ENCODE measurements at regions not wholly inside any gene's neighbourhood (a gene's known extent, or its start where the extent isn't known, plus 50 kb on each side); places are given as distances from the start of the nearest gene placed in this dataset.

DNA sequence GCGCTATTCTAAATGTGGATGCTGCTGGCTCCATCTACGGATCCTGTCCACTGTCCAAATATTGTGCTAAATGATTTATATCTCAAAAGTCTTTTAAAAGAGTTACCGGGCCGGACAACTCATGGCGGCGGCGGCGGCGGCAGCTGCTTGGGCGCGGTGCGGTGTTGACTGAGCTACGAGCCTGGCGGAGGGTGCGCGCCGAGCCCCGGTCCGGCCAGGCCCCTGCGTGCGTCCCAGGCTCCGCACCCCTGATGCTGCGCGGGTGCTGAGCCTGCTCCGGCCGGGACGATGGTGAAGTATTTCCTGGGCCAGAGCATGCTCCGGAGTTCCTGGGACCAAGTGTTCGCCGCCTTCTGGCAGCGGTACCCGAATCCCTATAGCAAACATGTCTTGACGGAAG lies 303.4 kb downstream of the CENPW start:
- H3K27me3 ChIP-seq: no peaks in the 10 kb centered on the region
- H3K4me1 ChIP-seq: no peaks in the 10 kb centered on the region
- H3K27ac ChIP-seq: no peak overlapping the region
- DNase-seq: peak in 1 of 4 donors; percentile 63
- no peaks in the 10 kb centered on the region for H3K9me3 ChIP-seq
- no peaks in the 10 kb centered on the region for H3K36me3 ChIP-seq
- TF ChIP-seq, protein P1, sequence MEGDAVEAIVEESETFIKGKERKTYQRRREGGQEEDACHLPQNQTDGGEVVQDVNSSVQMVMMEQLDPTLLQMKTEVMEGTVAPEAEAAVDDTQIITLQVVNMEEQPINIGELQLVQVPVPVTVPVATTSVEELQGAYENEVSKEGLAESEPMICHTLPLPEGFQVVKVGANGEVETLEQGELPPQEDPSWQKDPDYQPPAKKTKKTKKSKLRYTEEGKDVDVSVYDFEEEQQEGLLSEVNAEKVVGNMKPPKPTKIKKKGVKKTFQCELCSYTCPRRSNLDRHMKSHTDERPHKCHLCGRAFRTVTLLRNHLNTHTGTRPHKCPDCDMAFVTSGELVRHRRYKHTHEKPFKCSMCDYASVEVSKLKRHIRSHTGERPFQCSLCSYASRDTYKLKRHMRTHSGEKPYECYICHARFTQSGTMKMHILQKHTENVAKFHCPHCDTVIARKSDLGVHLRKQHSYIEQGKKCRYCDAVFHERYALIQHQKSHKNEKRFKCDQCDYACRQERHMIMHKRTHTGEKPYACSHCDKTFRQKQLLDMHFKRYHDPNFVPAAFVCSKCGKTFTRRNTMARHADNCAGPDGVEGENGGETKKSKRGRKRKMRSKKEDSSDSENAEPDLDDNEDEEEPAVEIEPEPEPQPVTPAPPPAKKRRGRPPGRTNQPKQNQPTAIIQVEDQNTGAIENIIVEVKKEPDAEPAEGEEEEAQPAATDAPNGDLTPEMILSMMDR (IDR thresholded peaks at IDR 0.05): no peak
- no peak for ATAC-seq
- intact Hi-C loops (cut with DNase I): no loop called here
- no peak overlapping the region for H3K4me3 ChIP-seq

DNA sequence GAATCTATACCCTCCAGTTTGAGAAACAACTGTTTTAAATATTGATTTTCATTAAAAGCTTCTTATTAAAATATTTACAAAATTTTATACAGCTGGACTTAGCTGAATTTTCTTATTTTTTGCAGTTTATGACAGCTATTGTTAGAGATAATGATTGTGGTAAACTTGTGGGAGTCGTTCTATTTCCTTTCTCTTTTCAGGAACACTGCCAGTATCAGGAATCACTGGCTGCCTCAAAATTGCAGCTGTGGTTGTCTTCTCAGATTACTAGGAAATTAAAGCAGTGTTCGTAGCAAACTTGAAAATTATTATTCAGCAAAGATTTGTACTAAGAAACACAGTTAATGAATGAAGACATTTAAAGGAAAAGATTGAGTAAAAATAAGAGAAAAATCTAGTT lies 311.0 kb downstream of the CENPW start:
- intact Hi-C loops (cut with DNase I): no loop called here
- Histone ChIP-seq H3K36me3 (no peaks in the 10 kb centered on the region), H3K27ac (no peak overlapping the region), H3K4me3 (no peak overlapping the region), H3K9me3 (peaks cover 0 to 10% of the 10 kb centered on the region in 2 donors), H3K27me3 (no peaks in the 10 kb centered on the region), H3K4me1 (no peaks in the 10 kb centered on the region)
- no peak for ATAC-seq
- TF ChIP-seq, protein P1 (IDR thresholded peaks at IDR 0.05): no peak
- DNase-seq: peak in 1 of 4 donors; percentile 14

DNA sequence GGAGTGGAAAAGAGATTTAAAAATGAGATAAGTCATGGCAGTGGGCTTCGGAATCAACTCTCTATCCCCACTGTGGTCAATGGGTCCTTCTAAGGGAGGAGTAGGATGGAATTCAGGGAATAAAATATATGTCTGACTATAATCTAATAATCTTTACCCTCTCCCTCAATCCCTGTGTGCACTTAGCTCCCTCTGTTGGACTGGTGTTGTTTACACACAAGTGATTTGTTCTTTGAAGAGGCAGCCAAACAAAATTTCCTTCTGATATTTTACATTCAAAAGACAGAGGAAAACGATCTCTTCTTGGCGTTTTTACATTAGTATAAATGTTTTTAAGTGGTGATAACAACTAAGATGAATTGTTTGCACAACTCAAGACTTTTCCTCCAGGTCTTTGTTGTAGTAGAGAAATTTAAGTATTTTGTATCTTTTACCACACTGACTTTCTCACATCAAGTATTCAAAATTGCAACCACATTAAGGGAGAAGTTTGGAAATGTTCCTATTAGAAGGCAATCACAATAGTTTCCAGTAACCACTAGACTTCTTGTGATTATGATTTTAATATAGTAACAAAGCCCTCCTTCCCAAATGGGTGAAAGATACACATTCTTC lies 317.8 kb downstream of the CENPW start:
- no peaks in the 10 kb centered on the region for H3K36me3 ChIP-seq
- TF ChIP-seq, protein P1 (IDR thresholded peaks at IDR 0.05): peak in 1 of 2 donors; percentile 17
- intact Hi-C loops (cut with DNase I): no loop called here
- no peak overlapping the region for H3K4me3 ChIP-seq
- no peak overlapping the region for H3K27ac ChIP-seq
- no peak for DNase-seq
- no peaks in the 10 kb centered on the region for H3K4me1 ChIP-seq
- no peaks in the 10 kb centered on the region for H3K27me3 ChIP-seq
- ATAC-seq: peak; percentile 64
- H3K9me3 ChIP-seq: peaks cover 0 to 10% of the 10 kb centered on the region in 2 donors

DNA sequence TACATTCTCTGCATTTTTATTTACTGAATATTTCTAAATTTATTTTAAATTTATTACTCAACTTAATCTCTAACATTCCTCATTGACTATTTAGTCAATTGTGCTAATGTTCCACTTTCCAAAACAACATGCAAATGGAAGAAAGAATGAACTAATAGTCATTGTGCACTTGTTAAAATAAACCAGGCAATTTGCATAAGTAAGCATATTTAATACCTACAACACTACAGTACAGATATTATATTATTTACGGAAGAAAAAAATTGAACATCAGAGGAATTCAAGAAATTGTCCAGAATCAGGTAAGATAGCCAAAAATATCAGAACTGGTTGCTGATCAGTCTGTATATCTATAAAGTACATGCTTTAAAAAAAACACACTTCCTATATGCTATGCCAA lies 320.5 kb downstream of the CENPW start:
- ATAC-seq (no peak), DNase-seq (no peak)
- TF ChIP-seq, protein P1 (IDR thresholded peaks at IDR 0.05): no peak
- H3K4me1 ChIP-seq: no peaks in the 10 kb centered on the region
- no peaks in the 10 kb centered on the region for H3K36me3 ChIP-seq
- H3K27ac ChIP-seq: no peak overlapping the region
- no peaks in the 10 kb centered on the region for H3K9me3 ChIP-seq
- intact Hi-C loops (cut with DNase I): no loop called here
- H3K27me3 ChIP-seq: no peaks in the 10 kb centered on the region
- H3K4me3 ChIP-seq: no peak overlapping the region

DNA sequence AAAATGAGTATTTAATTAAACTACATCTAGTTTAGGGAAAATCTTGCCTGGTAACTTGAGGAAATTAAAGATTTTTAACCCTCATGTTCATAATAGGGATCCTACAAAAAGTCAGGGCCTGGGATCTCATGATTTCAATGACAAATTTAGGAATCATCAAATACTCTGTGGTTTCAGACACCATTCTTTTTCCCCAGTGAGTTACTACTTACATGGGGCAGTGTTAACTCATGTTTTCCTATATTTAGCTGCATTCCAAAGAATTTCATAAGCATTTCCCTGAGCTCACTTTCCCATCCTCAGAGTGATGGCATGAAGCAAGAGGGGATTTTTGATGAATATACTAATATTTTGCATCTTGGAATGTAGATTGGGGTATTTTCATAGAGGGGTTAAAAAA lies 321.7 kb downstream of the CENPW start:
- Histone ChIP-seq H3K27me3 (no peaks in the 10 kb centered on the region), H3K4me3 (no peak overlapping the region), H3K9me3 (no peaks in the 10 kb centered on the region), H3K36me3 (no peaks in the 10 kb centered on the region), H3K4me1 (no peaks in the 10 kb centered on the region), H3K27ac (no peak overlapping the region)
- ATAC-seq (no peak), DNase-seq (no peak)
- intact Hi-C loops (cut with DNase I): no loop called here
- TF ChIP-seq, protein P1 (IDR thresholded peaks at IDR 0.05): no peak
